Neural cell (in vitro differentiated cells): ENCODE measurements at regions not wholly inside any gene's neighbourhood (a gene's known extent, or its start where the extent isn't known, plus 50 kb on each side); places are given as distances from the start of the nearest gene placed in this dataset.
A peak's percentile ranks its signal among the peaks of the same experiment; 100 is the strongest.

ENCODE experiments used
- H2AFZ ChIP-seq: fragments of 200-600, 300-800 bp; sonication (generic), shearing (Covaris generic); 2 replicates; pipeline ENCODE4 v1.6.0; 2014; ENCODE audit warnings: low read depth, mild to moderate bottlenecking, antibody characterized with exemption, low read length, moderate library complexity
- H3F3A ChIP-seq: fragments of 200-600 bp; shearing (Covaris generic); 2 replicates; pipeline ENCODE4 v1.6.1; 2016; ENCODE audit warnings: mild to moderate bottlenecking, moderate library complexity, mixed read lengths, antibody characterized with exemption, low read length; ENCODE audit not compliant: insufficient read depth, poor library complexity, severe bottlenecking
- H3K27ac ChIP-seq: fragments of 200-600, 300-800 bp; sonication (generic), shearing (Covaris generic); 2 replicates; pipeline ENCODE4 v1.5.1; 2014; ENCODE audit warnings: mild to moderate bottlenecking, low read length, moderate library complexity
- H3K27me3 ChIP-seq: fragments of 300-800, 200-600 bp; sonication (generic), shearing (Covaris generic); 2 replicates; pipeline ENCODE4 v1.6.0; 2014; ENCODE audit warnings: mild to moderate bottlenecking, low read depth, low read length, moderate library complexity; ENCODE audit not compliant: insufficient read depth
- H3K36me3 ChIP-seq: fragments of 300-800, 200-600 bp; sonication (generic), shearing (Covaris generic); 2 replicates; pipeline ENCODE4 v1.5.1; 2014; ENCODE audit warnings: mild to moderate bottlenecking, antibody characterized with exemption, low read length, moderate library complexity; ENCODE audit not compliant: insufficient read depth
- H3K4me2 ChIP-seq: fragments of 300-800, 200-600 bp; sonication (generic), shearing (Covaris generic); 2 replicates; pipeline ENCODE4 v1.6.0; 2014; ENCODE audit warnings: mild to moderate bottlenecking, low read length
- H3K4me3 ChIP-seq: fragments of 300-800, 200-600 bp; sonication (generic), shearing (Covaris generic); 2 replicates; pipeline ENCODE4 v1.5.1; 2014; ENCODE audit warnings: mild to moderate bottlenecking, low read length, moderate library complexity
- H3K79me2 ChIP-seq: fragments of 200-600 bp; shearing (Covaris generic); replicated peaks from 2 replicates; pipeline ENCODE4 v1.6.0; 2014; ENCODE audit warnings: mild to moderate bottlenecking, low read length, moderate library complexity; ENCODE audit not compliant: insufficient read depth
- H3K9ac ChIP-seq: fragments of 300-800, 200-600 bp; sonication (generic), shearing (Covaris generic); 2 replicates; pipeline ENCODE4 v1.6.1; 2016; ENCODE audit warnings: mild to moderate bottlenecking, low read length, mixed read lengths
- H3K9me2 ChIP-seq: fragments of 200-600 bp; shearing (Covaris generic); 2 replicates; pipeline ENCODE4 v1.6.1; 2016; ENCODE audit warnings: mild to moderate bottlenecking, low read length, mixed read lengths; ENCODE audit not compliant: insufficient read depth
- H3K9me3 ChIP-seq: fragments of 200-600, 300-800 bp; sonication (generic), shearing (Covaris generic); 2 replicates; pipeline ENCODE4 v1.6.1; 2016; ENCODE audit warnings: mild to moderate bottlenecking, mixed run types, low read length, moderate library complexity, mixed read lengths
- H4K20me1 ChIP-seq: fragments of 200-600 bp; shearing (Covaris generic); 2 replicates; pipeline ENCODE4 v1.6.1; 2016; ENCODE audit warnings: mild to moderate bottlenecking, mixed run types; ENCODE audit not compliant: insufficient read depth
- CTCF ChIP-seq: fragments of 450-650 bp; IDR thresholded peaks from 2 replicates; pipeline ENCODE4 v1.5.1; 2014; ENCODE audit warnings: antibody characterized with exemption, mild to moderate bottlenecking, moderate library complexity; ENCODE audit not compliant: poor library complexity, severe bottlenecking
- EZH2 ChIP-seq: fragments of 200-600, 300-800 bp; shearing (Covaris generic), sonication (generic); IDR thresholded peaks from 2 replicates; pipeline ENCODE4 v1.6.1; 2014; ENCODE audit warnings: antibody characterized with exemption, low read length, borderline replicate concordance, mild to moderate bottlenecking; ENCODE audit not compliant: insufficient read depth, poor library complexity, severe bottlenecking
- MXI1 ChIP-seq: fragments of 450-650 bp; conservative IDR thresholded peaks from 2 replicates; pipeline ENCODE4 v1.6.1; 2014; ENCODE audit warnings: antibody characterized with exemption, mild to moderate bottlenecking; ENCODE audit not compliant: poor library complexity, severe bottlenecking
- POLR2AphosphoS5 ChIP-seq: IDR thresholded peaks from 2 replicates; pipeline ENCODE4 v1.6.1; 2012
- RAD21 ChIP-seq: fragments of 450-650 bp; conservative IDR thresholded peaks from 2 replicates; pipeline ENCODE4 v1.6.1; 2014; ENCODE audit warnings: antibody characterized with exemption, mild to moderate bottlenecking, moderate library complexity
- REST ChIP-seq: IDR thresholded peaks from 2 replicates; pipeline ENCODE4 v1.6.1; 2012; ENCODE audit warnings: borderline replicate concordance
- SMC3 ChIP-seq: fragments of 450-650 bp; conservative IDR thresholded peaks from 2 replicates; pipeline ENCODE4 v1.6.1; 2014; ENCODE audit warnings: antibody characterized with exemption, mild to moderate bottlenecking, moderate library complexity; ENCODE audit not compliant: poor library complexity
- TAF1 ChIP-seq: IDR thresholded peaks from 2 replicates; pipeline ENCODE4 v1.6.1; 2012; ENCODE audit warnings: low read depth

GRCh38 chr10:106360870-106361269 lies 803.6 kb downstream of the SORCS1 start:
- no peaks in the 10 kb centered on the region for H3F3A ChIP-seq
- no peak overlapping the region for H3K4me3 ChIP-seq
- H3K79me2 ChIP-seq: no peaks in the 10 kb centered on the region
- H3K9me3 ChIP-seq: no peaks in the 10 kb centered on the region
- H3K9me2 ChIP-seq: no peaks in the 10 kb centered on the region
- H3K36me3 ChIP-seq: no peaks in the 10 kb centered on the region
- H3K9ac ChIP-seq: no peak overlapping the region
- H4K20me1 ChIP-seq: no peaks in the 10 kb centered on the region
- H2AFZ ChIP-seq: no peak overlapping the region
- H3K27me3 ChIP-seq: no peaks in the 10 kb centered on the region
- TF ChIP-seq RAD21: no peak
- no peak for TF ChIP-seq MXI1
- no peak for TF ChIP-seq POLR2AphosphoS5
- no peak for TF ChIP-seq SMC3
- TF ChIP-seq CTCF: no peak
- no peak for TF ChIP-seq EZH2
- TF ChIP-seq REST: no peak
- H3K27ac ChIP-seq: no peak overlapping the region
- H3K4me2 ChIP-seq: no peak overlapping the region

- TF ChIP-seq CTCF (peak; percentile 36), TAF1 (no peak)
- Histone ChIP-seq H3K27me3 (no peaks in the 10 kb centered on the region), H3K4me2 (no peak overlapping the region), H3K9me3 (no peaks in the 10 kb centered on the region), H3F3A (no peaks in the 10 kb centered on the region), H2AFZ (no peak overlapping the region), H3K79me2 (no peaks in the 10 kb centered on the region), H3K9me2 (no peaks in the 10 kb centered on the region), H4K20me1 (no peaks in the 10 kb centered on the region), H3K36me3 (no peaks in the 10 kb centered on the region), H3K4me3 (no peak overlapping the region), H3K9ac (no peak overlapping the region), H3K27ac (no peak overlapping the region)
These were observed 809.1 kb downstream of the SORCS1 start for GRCh38 chr10:106355450-106355849.
